ENCODE measurements at regions not wholly inside any gene's neighbourhood (a gene's known extent, or its start where the extent isn't known, plus 50 kb on each side); places are given as distances from the start of the nearest gene placed in this dataset.

DNA sequence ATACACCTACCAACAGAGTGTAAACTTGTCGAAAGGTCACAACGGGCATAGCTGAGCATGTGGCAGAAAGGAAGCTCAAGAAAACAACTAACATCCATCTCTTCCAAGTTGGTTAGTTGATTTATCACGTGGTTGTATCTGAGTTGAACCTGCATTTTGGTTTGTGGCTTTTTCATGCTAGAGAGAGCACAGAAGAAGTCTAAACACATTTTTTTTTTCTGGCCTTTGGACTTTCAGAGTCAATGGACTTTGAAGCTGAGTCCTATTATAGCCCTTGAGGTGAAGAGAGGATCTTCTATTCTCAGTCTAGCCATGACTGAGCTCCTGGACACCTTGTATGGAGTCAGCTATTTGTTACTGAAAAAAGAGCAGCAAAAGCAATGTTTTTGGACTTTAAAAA lies 150.6 kb upstream of the TRPC5 start (continued):
- TF ChIP-seq, protein P1, sequence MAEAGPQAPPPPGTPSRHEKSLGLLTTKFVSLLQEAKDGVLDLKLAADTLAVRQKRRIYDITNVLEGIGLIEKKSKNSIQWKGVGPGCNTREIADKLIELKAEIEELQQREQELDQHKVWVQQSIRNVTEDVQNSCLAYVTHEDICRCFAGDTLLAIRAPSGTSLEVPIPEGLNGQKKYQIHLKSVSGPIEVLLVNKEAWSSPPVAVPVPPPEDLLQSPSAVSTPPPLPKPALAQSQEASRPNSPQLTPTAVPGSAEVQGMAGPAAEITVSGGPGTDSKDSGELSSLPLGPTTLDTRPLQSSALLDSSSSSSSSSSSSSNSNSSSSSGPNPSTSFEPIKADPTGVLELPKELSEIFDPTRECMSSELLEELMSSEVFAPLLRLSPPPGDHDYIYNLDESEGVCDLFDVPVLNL (IDR thresholded peaks at IDR 0.05; ENCODE audit: low read depth, low read length), result no peak
- no peak for TF ChIP-seq RFX5 (IDR thresholded peaks at IDR 0.05; ENCODE audit: low read depth, low read length)
- no peak for TF ChIP-seq CHD1 (IDR thresholded peaks at IDR 0.05; ENCODE audit: low read depth, low read length)
- peak; percentile 76 for TF ChIP-seq MEF2B (IDR thresholded peaks at IDR 0.05; ENCODE audit: partially characterized antibody, poor library complexity, severe bottlenecking)
- TF ChIP-seq, protein P2, sequence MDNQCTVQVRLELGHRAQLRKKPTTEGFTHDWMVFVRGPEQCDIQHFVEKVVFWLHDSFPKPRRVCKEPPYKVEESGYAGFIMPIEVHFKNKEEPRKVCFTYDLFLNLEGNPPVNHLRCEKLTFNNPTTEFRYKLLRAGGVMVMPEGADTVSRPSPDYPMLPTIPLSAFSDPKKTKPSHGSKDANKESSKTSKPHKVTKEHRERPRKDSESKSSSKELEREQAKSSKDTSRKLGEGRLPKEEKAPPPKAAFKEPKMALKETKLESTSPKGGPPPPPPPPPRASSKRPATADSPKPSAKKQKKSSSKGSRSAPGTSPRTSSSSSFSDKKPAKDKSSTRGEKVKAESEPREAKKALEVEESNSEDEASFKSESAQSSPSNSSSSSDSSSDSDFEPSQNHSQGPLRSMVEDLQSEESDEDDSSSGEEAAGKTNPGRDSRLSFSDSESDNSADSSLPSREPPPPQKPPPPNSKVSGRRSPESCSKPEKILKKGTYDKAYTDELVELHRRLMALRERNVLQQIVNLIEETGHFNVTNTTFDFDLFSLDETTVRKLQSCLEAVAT (IDR thresholded peaks at IDR 0.05), result no peak
- TF ChIP-seq, protein P3, sequence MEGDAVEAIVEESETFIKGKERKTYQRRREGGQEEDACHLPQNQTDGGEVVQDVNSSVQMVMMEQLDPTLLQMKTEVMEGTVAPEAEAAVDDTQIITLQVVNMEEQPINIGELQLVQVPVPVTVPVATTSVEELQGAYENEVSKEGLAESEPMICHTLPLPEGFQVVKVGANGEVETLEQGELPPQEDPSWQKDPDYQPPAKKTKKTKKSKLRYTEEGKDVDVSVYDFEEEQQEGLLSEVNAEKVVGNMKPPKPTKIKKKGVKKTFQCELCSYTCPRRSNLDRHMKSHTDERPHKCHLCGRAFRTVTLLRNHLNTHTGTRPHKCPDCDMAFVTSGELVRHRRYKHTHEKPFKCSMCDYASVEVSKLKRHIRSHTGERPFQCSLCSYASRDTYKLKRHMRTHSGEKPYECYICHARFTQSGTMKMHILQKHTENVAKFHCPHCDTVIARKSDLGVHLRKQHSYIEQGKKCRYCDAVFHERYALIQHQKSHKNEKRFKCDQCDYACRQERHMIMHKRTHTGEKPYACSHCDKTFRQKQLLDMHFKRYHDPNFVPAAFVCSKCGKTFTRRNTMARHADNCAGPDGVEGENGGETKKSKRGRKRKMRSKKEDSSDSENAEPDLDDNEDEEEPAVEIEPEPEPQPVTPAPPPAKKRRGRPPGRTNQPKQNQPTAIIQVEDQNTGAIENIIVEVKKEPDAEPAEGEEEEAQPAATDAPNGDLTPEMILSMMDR (IDR thresholded peaks at IDR 0.05 in 2 of 3, conservative IDR thresholded peaks at IDR 0.05 in 1 of 3; ENCODE audit: control insufficient read depth in 2 of 3, extremely low read depth in 1 of 3, insufficient read depth in 1 of 3, low read depth in 3 of 3, low read length in 3 of 3), result no peak
- no peak for TF ChIP-seq ASH2L (IDR thresholded peaks at IDR 0.05; ENCODE audit: borderline replicate concordance, low read depth)
- TF ChIP-seq, protein P4, sequence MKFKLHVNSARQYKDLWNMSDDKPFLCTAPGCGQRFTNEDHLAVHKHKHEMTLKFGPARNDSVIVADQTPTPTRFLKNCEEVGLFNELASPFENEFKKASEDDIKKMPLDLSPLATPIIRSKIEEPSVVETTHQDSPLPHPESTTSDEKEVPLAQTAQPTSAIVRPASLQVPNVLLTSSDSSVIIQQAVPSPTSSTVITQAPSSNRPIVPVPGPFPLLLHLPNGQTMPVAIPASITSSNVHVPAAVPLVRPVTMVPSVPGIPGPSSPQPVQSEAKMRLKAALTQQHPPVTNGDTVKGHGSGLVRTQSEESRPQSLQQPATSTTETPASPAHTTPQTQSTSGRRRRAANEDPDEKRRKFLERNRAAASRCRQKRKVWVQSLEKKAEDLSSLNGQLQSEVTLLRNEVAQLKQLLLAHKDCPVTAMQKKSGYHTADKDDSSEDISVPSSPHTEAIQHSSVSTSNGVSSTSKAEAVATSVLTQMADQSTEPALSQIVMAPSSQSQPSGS (IDR thresholded peaks at IDR 0.05; ENCODE audit: low read length), result no peak
- no peak for TF ChIP-seq SMAD5 (IDR thresholded peaks at IDR 0.05; ENCODE audit: low read depth)
- TF ChIP-seq ZNF207 (IDR thresholded peaks at IDR 0.05; ENCODE audit: borderline replicate concordance), result no peak
- no peak for TF ChIP-seq RUNX3 (IDR thresholded peaks at IDR 0.05; ENCODE audit: low read length)
- TF ChIP-seq EED (IDR thresholded peaks at IDR 0.05; ENCODE audit: low read depth), result no peak
- TF ChIP-seq SIX5 (IDR thresholded peaks at IDR 0.05; ENCODE audit: low read depth, low read length, severe bottlenecking), result no peak
- TF ChIP-seq IKZF2 (IDR thresholded peaks at IDR 0.05), result 0 out of 4 replicates have a peak, but pooled peaks of 1 of the 2 experiments have one; percentile 12
- no peak for TF ChIP-seq NFXL1 (IDR thresholded peaks at IDR 0.05; ENCODE audit: borderline replicate concordance)
- no peak for TF ChIP-seq IRF4 (IDR thresholded peaks at IDR 0.05; ENCODE audit: low read depth, low read length)
- TF ChIP-seq, protein P5, sequence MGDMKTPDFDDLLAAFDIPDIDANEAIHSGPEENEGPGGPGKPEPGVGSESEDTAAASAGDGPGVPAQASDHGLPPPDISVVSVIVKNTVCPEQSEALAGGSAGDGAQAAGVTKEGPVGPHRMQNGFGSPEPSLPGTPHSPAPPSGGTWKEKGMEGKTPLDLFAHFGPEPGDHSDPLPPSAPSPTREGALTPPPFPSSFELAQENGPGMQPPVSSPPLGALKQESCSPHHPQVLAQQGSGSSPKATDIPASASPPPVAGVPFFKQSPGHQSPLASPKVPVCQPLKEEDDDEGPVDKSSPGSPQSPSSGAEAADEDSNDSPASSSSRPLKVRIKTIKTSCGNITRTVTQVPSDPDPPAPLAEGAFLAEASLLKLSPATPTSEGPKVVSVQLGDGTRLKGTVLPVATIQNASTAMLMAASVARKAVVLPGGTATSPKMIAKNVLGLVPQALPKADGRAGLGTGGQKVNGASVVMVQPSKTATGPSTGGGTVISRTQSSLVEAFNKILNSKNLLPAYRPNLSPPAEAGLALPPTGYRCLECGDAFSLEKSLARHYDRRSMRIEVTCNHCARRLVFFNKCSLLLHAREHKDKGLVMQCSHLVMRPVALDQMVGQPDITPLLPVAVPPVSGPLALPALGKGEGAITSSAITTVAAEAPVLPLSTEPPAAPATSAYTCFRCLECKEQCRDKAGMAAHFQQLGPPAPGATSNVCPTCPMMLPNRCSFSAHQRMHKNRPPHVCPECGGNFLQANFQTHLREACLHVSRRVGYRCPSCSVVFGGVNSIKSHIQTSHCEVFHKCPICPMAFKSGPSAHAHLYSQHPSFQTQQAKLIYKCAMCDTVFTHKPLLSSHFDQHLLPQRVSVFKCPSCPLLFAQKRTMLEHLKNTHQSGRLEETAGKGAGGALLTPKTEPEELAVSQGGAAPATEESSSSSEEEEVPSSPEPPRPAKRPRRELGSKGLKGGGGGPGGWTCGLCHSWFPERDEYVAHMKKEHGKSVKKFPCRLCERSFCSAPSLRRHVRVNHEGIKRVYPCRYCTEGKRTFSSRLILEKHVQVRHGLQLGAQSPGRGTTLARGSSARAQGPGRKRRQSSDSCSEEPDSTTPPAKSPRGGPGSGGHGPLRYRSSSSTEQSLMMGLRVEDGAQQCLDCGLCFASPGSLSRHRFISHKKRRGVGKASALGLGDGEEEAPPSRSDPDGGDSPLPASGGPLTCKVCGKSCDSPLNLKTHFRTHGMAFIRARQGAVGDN (IDR thresholded peaks at IDR 0.05), result peak; percentile 62; the same call in 1 of the 2 replicates
- TF ChIP-seq SIN3A (IDR thresholded peaks at IDR 0.05; ENCODE audit: low read depth, low read length), result no peak

All from GM12878 (cell line).